Activated gamma-delta T cell treated with Interleukin-2 at 50 U/mL for 16 hours (primary cell): ENCODE measurements at regions not wholly inside any gene's neighbourhood (a gene's known extent, or its start where the extent isn't known, plus 50 kb on each side); places are given as distances from the start of the nearest gene placed in this dataset.
"Not testable (repeated sequence)": the region's sequence is repeated elsewhere in the genome, so short reads cannot be mapped to it uniquely, and the experiment has no call there.

Experiments
- DNase-seq: peaks from one replicate; pipeline ENCODE4 v3.0.0-alpha.2; 2020

DNA sequence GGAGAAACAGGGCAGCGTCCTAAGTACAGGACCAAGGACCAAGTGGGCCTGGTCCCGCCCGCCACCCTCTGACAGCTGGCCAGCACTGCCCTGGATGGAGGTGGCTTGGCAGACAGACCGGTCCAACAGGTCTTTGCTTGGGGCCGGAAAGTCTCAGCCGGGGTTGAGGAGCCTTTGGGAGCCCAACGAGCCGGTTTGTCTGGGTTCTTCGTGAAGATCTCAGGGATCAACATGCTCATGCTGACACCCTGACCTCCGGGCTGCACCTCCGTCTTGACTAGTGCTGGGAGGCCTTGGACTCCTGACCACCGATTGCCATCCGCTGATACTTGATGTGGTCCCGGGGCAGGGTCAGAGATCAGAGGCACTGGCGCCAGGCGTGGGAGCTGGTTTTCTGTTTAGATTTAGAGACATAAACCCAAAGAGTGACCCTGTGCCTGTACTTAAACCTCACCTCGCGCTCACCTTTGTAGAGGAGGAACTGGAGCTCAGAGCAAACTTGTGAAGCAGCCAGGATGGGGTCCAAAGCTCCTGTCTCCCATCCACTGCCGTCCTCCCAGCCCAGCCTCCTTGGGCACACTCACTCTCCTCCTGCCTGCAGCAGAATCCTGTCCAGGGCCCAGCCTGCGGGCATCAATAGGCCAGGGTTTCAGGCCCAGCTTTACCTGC, 92.1 kb upstream of the GSE1 start:
- DNase-seq = no peak

DNA sequence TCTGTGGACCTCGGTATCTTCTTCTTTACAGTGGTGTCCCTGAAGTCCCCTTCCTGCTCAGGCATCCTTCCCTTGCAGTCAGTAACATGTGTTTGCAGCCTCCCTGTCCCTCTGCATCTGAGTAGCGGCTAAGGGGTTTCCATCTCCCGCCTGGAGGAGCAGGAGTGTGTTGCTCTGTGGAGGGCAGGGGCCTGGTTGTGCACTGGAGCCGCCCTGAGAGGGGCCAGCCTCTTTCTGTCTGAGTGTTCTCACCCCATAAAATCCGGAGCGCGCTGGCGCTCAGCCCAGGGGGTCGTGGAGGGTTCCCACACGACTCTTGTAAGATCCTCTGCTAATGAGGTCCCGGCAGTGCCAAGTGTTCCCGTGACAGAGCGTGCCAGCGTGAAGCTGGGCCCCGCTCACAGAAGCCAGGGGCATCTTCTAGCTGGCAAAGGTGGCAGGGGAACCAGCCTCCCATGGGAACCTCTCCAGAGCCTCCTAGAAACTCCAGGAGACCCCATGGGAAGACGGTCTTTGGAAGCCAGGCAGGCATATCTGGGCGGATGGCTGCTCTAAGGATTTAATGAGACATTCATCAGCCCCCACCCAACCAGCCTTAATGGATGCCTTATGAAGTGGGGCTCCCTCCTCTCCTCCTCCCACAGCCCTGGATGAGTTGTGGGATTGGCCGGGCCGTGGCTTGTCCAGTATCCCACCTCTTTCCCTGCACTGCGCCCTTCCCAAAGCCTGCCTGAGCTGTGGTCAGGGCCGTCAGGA, 91.4 kb upstream of the GSE1 start:
- no peak for DNase-seq

DNA sequence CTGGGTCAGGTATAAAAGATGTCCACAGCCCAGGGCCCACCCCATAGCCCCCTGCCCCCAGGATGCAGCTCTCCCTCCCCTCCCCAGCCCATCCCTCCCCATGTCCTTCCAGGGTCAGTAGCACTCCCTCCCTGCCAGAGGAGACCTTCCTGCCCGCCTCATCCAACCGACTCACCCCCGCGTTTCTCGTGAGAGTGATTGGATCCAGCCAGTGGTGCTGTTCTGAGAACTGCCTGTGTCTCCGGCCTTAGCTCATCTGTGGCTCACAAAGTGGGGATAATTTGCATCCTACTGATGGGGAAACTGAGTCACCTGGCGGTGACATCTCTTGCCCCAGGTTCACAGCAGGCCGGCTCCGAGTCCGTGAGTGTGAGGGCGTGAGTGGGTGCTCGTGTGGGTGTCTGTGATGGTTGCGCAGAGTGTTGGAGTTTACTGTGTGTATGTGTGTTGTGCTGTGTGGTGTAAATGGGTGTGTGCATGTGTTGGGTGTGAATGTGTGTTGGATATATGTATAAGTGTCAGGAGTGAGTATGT, 90.7 kb upstream of the GSE1 start:
- DNase-seq = no peak

DNA sequence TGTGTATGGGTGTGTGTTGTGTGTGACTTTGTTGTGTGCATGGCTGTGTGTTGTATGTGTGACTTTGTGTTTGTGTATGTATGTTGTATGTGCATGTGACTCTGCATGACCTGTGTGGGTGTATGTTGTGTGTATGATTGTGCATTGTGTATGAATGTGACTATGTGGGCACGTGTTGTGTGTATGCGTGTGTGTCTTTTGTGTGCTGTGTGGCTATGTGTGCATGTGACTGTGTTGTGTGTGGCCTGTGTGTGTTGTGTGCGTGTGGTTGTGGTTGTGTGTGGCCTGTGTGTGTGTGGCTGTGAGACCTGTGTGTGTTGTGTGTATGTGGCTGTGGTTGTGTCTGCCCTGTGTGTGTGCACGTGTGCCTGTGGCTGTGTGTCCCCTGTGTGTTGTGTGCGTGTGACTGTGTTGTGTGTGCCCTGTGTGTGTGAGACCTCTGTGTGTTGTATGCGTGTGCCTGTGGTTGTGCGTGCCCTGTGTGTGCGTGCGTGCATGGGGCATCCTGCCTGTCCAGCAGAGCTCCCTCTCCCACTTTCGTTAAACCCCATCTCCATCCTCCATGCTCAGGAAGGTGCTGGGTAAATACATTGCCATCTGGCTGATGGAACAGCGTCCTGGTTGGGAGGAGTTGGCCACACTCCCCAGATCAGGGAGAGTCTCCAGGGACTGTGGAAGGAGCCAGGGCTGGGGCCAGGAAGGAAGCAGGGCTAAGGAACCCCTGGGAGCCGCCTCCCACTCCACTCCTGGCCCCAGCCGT, 90.1 kb upstream of the GSE1 start:
- DNase-seq = no peak

DNA sequence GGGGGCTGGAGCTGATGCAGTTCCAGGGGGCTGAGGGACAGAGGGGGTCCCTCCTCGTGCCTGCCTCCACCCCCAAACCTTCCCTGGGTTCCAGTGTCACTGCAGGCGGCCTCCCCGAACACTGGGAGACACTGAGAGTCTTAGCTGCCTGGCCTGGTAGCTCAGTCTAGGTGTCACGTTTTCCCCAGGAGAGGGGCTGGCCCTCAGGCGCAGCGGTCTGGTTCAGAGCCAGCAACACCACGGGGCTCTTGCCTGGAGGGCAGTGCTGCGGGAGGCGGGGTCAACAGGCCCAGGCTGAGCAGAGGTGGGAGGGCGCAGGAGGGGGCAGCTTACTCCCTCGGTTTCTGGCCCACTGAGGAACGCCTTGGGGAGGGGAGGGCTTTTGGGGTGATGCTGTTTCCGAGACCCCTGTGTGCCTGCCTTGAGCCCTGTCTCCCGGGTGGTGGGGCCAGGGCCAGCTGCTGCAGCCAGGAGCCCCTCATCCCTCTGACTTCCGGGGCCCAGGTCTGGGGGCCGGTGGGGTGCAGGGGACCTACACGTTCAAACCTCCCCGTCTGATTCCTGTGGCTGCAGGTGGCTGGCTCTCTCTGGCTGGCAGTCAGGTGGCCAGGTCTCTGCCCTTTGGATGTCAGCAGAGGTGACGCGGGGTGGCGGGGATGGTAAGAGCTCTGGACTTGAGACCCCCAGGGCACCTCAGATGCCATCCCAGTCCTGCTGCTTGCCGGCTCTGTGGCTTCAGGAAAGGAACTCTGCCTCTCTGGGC, 89.3 kb upstream of the GSE1 start:
- no peak for DNase-seq

DNA sequence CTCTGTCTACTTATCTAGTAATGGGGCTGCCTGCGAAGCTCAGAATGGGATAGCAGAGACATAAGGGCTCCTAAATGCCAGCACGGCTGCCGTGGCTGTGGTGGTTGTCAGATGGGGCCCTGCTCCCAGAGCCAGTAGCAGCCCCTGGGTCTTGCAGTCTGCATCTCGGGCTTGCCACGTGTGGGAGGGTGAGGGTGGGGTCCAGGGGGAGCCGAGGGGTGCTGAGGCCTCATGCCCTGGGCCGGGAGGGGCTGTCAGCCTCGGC, 88.8 kb upstream of the GSE1 start:
- no peak for DNase-seq

DNA sequence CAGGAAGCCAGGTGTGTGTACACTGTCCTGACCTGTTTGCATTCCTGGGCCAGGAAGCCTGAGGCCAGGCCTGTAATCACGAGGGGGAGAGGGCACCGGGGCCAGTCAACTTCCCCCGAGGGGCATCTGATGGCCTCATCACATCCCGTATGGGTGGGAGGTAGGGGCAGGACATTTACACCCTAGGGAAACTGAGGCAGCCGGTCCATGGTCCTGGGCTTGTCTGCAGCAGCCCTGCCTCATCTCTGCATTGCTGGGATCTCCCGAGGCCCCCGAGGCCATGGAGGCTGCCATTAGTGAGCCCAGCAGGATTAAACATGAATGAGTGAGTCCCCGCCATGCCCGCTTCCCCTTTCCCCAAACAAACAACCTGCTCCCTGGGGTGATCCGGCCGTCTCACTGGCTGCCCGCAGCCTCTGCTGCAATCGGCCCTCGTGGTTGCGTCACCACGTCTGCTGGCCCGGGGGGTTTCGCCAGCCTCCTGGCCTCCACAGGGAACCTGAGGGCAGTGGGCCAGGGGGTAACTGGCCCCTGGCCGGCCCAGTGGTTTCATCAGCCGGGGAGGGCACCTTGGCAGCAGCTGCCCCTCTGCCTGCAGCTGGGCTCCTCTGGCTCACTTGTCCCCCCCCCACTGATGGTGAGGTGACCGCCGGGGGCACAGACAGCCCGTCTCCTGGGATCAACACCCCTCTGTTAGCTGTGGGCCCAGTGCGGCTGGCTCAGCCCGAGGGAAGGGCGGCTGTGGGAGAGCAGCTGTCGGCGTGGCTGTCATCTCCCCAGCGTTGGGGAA, 88.3 kb upstream of the GSE1 start:
- no peak for DNase-seq

DNA sequence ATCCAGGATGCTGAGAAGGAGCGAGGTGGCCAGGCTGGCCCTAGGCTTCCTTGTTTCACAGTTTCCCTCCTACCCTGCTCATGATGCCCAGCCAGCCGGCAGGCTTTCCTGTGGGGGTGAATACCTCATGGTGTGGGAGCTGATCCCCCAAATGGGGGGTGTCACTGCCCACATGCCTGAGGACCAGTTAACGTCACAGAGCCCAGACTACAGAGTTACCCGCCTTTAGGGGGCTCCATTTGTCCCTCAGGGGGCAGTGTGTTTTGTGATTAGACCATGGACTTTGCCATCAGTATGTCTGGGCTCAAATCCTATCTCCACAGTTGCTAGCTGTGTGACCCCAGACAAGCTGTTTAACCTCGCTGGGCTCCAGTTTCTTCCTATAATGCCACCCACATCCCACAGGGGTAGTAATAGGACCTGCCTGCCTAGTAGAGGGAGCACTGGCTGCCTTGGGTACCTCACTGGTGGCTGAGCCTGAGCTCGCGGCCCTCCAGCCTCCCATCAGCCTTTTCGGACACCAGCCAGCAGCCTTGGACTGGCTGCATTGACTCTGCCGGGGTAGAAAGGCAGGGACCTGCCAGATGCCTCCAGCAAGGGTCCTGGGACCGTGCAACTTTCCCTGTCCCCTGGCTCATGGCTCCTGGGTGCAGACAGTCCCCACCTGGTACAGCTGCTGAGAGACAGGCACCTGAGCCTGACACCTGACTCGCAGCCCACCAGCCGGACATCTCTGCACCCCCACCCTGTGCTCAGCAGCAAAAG, 87.5 kb upstream of the GSE1 start:
- no peak for DNase-seq

DNA sequence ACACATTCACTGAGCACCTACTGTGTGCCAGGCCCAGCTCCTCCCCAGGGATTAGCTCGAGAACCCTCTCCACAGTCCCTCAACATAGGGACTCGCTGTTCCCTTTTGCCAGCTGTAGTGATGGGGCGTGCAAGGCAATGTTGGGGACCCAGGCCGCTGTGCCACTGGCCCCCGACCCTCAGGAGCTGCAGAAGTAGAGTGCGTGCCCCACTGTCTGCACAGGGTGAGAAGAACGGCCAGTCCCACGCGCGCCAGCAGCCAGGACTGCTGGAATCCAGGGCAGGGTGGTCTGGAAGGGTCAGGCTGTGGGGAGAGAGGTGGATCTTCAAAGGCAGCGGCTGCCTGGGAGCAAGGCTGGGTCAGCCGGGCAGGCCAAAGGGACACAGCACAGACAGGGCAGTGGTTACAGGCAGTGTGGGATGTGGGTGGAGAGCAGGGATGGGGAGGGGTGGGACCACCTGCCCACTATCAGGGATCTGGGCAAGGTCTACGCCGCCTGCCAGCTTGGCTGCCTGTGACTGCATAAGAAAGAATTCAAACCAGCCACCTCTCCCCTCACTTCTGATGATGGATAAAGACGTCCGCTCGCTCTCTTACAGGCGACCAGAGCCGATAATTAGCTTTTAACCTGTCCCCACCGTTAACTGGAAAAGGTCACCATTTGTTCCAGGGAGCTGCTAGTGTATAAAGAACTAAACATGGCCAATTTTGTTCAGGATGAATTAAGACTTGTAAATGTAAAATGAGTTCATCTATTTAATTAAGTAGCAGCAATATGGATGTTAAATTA, 86.7 kb upstream of the GSE1 start:
- DNase-seq = no peak

DNA sequence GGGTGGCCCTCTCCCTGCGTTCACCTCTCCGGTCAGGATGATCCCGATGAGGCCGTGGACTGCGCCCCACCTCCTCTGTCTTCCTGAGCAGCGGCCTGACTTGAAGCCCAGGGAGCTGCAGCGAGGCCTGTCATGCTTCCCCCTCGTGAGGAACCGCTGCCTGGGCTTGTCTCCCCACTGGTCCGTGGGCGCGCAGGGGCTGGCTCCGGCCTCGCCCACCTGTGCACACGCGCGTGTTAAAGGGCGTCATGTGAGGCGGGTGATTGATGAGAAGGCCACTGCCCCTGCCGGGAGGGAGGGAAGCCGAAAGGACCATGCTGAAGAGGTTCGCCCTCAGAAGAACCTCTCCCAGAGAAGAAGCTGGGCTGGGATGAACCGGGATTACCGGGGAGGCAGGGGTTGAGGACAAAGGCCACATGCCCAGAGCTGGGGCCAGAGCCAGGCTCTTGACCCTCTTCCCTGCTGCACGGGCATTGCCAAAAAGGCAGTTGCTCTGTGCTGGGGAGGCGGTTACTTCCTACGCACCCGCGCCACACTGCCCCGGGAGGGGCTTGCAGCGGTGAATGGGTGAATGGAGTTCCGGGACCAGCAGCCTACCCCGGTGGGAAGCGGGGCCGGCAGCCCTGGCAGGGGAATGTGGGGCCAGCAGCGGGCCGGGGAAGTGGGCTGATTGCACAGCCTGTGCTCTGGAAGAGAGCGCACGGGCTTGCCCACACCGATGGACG, 85.9 kb upstream of the GSE1 start:
- no peak for DNase-seq

DNA sequence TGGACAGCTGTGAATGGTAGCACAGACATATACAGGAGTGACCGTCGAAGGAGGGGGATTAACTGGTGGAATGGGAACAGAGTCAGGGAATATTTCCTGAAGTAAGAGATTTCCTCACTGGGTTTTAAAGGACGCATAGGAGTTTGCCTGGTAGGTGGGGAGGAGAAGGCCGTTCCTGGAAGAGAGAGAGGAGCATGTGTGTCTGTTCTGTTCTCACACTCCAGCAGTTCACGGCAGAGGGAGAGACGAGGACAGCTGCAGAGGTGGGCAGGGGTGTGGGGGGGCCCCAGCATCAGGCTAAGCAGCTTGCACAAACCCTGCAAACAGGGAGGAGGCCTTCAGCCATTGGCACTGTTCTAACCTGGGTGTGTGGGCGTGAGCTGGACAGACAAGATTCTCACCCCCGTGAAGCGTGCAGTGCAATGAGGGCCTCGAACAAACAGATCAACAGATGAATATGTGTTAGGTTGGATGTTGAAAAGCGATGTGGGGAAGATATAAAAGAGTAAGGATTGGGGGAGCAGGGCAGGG, 85.3 kb upstream of the GSE1 start:
- DNase-seq = no peak

DNA sequence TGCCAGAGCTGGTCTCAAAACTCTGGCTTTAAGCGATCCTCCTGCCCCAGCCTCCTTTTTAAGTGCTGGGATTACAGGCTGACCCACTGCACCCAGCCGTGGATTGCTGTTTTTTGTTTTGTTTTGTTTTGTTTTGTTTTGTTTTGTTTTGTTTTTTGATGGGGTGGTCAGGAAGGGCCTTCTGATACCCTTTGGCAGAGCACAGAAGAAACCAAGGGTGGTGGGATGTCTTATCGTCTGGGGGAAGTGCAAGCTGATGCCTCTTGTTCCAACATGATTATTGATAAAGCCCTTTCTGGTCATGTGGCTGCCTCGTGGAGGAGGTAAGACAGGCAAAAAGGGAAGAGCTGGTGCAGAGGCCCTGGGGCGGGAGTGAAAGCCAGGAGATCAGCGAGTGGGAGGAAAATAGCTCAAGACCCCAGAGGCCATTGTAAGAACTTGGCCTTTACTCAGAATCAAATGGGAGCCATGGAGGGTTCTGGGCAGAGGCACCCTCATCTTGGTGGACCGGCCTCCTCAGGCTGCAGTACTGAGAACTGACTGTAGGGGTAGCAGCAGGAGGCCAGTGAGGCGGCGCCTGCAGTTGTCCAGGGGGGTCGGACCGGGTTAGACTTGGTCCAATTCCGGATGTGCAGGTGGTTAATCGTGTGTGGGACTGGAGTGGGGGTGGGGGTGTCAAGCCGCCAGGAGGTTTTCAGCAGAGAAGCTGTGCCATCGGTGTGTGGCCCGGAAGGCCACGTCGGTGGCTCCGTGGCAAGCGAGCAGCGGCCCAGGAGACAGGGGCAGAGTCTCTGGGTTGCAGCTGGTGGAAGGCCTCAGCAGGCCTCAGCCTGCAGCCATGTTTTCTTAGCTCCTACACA, 84.4 kb upstream of the GSE1 start:
- peak; percentile 15 for DNase-seq

DNA sequence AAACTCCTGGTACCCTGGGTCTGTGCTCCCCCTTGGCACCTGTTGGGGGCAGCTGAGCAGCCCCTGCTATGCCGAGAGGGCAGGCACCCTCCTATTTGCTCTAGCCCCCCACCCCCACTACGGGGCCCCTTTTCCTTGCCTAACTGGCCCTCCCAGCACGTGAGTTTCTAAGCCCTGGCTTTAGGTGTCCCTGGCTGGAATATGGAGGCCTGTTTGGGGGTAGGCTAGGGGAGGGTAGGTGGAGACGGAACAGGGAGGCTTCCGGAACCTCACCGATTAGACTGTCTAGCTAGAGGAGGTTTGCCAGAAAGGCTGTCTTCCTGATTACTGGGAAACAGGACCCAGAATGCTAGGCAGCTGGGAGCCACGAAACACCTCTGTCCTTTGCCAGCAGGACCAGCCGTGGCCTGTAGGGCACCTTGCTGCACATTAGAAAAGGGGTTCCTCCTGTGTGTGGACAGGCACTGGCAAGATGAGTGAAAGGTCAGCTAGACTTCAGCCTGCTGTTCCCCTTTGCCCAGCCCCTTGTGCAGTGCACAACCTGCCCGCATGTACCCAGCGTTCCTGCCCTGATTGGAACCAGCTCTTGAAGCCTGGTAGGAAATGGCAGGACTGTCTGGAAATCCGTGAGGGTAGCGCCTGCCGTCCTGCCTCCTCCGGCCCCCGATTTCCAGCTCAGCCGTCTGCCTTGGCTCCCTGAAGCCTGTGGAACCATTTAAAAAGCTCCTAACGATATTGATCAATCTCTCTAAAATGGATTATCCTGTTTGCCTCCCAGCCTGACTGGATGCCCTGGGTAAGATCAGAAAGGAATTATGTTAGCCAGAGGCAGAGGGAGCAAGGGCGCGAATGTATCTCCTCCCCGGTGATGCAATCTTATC, 83.4 kb upstream of the GSE1 start:
- no peak for DNase-seq

DNA sequence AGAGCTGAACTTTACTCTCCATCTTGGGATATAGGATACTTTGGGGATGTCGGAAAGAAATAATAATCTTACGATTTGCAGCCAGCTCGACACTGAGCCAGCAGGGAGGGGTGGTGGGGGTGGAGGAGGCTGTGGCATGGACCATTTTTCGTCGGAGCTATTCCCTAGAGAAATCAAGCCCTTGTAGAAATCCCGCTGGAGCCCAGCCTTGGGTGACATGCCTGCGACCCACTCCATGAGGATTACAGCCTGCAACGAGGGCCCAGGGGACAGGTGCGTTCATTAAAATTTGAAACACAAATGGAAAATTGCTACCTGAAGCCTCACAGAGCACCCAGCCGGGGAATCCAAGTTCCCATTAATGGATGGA, 82.8 kb upstream of the GSE1 start:
- no peak for DNase-seq

DNA sequence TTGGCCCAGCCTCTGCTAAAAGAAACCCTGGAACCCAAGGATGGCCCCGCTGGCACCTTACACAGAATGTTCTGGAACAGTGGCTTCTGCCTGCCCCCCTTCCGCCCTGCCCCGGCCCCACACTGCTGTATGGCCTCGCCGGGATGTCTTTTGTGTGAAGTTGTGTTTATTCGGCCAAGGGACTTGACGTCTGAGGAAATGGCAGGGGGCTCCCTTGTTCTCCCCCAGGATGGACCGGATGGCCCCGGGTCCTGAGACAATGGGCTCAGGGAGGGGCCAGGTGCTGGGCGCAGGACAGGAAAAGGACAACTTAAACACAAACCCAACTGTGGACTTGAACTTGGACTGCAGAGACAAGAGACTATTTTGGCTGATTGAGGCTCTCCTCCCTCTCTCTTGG, 81.6 kb upstream of the GSE1 start:
- DNase-seq = no peak

DNA sequence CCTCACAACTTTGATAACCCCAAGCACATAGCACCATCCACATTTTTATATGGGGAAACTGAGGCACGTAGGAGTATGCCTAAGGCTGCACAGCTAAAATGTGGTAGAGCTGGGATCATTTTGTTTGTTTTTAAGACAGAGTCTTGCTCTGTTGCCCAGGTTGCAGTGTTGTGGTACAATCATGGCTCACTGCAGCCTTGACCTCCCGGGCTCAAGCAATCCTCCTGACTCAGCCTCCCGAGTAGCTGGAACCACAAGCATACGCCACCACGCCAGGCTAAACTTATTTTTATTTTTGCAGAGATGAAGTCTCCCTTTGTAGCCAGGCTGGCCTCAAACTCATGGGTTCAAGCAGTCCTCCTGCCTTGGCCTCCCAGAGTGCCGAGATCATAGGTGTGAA, 81.0 kb upstream of the GSE1 start:
- DNase-seq = no peak

DNA sequence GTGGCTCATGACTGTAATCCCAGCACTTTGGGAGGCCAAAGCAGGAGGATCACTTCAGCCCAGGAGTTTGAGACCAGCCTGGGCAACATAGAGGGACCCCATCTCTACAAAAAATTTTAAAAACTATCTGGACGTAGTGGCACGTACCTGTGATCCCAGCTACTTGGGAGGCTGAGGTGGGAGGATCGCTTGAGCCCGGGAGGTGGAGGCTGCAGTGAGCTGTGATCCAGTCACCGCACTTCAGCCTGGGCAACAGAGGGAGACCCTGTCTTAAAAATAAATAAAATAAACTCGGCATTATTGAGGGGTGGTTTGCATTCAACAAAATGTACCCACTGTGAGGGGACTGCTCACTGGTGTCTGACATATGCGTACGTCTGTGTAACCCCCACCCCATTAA, 79.5 kb upstream of the GSE1 start:
- not testable (repeated sequence) for DNase-seq
